ENCODE measurements at regions not wholly inside any gene's neighbourhood (a gene's known extent, or its start where the extent isn't known, plus 50 kb on each side); places are given as distances from the start of the nearest gene placed in this dataset.

GRCh38 chr11:119525867-119526196, 102.9 kb upstream of the THY1 start:
- H2AFZ ChIP-seq (ENCODE audit: low read depth, low read length), result no peak overlapping the region
- H3K36me3 ChIP-seq (ENCODE audit: insufficient read depth, low read length), result no peaks in the 10 kb centered on the region
- no peaks in the 10 kb centered on the region for H4K20me1 ChIP-seq (ENCODE audit: insufficient read depth, low read length)
- peaks cover 73% of the 10 kb centered on the region for H3K27me3 Mint-ChIP-seq (ENCODE audit: low read depth, unreplicated experiment)
- TF ChIP-seq EZH2 (IDR thresholded peaks at IDR 0.05; ENCODE audit: insufficient read depth, low read length) (no peak), CTCF (IDR thresholded peaks at IDR 0.05; ENCODE audit: insufficient read depth, low read depth, low read length) (no peak)
- H3K4me3 Mint-ChIP-seq (ENCODE audit: unreplicated experiment), result no peak overlapping the region
- peaks cover 2% of the 10 kb centered on the region for H3K36me3 Mint-ChIP-seq (ENCODE audit: low read depth, unreplicated experiment)
- H3K4me1 ChIP-seq (ENCODE audit: insufficient read depth, low read length), result no peaks in the 10 kb centered on the region
- H3K27me3 ChIP-seq (ENCODE audit: insufficient read depth, low read length), result peaks cover 25% of the 10 kb centered on the region
- no peaks in the 10 kb centered on the region for H3K4me1 Mint-ChIP-seq (ENCODE audit: low read depth, unreplicated experiment)
- FAIRE-seq (no peak), DNase-seq (ENCODE audit: low read depth) (no peak)
- H3K9ac ChIP-seq (ENCODE audit: low read length), result no peak overlapping the region
- H3K9me3 Mint-ChIP-seq (ENCODE audit: unreplicated experiment), result peaks cover 3% of the 10 kb centered on the region
- no peaks in the 10 kb centered on the region for H3K79me2 ChIP-seq (ENCODE audit: insufficient read depth, low read length)
- H3K4me2 ChIP-seq (ENCODE audit: low read length), result no peak overlapping the region
- no peak overlapping the region for H3K27ac Mint-ChIP-seq (ENCODE audit: unreplicated experiment)
- H3K4me3 ChIP-seq (ENCODE audit: insufficient read depth, low read depth, low read length), result no peak overlapping the region
- H3K27ac ChIP-seq (ENCODE audit: low read depth, low read length), result no peak overlapping the region
- no peaks in the 10 kb centered on the region for H3K9me3 ChIP-seq (ENCODE audit: insufficient read depth, low read depth, low read length)

GRCh38 chr11:119525180-119525866, 102.4 kb upstream of the THY1 start:
- H3K9me3 Mint-ChIP-seq (ENCODE audit: unreplicated experiment), result peaks cover 3% of the 10 kb centered on the region
- FAIRE-seq (no peak), DNase-seq (ENCODE audit: low read depth) (no peak)
- peaks cover 70% of the 10 kb centered on the region for H3K27me3 Mint-ChIP-seq (ENCODE audit: low read depth, unreplicated experiment)
- Histone ChIP-seq H3K36me3 (ENCODE audit: insufficient read depth, low read length) (no peaks in the 10 kb centered on the region), H3K4me3 (ENCODE audit: insufficient read depth, low read depth, low read length) (no peak overlapping the region), H3K27ac (ENCODE audit: low read depth, low read length) (no peak overlapping the region), H3K9ac (ENCODE audit: low read length) (no peak overlapping the region), H3K79me2 (ENCODE audit: insufficient read depth, low read length) (no peaks in the 10 kb centered on the region), H3K4me2 (ENCODE audit: low read length) (no peak overlapping the region), H3K27me3 (ENCODE audit: insufficient read depth, low read length) (peaks cover 22% of the 10 kb centered on the region), H2AFZ (ENCODE audit: low read depth, low read length) (no peak overlapping the region), H3K9me3 (ENCODE audit: insufficient read depth, low read depth, low read length) (no peaks in the 10 kb centered on the region), H4K20me1 (ENCODE audit: insufficient read depth, low read length) (no peaks in the 10 kb centered on the region), H3K4me1 (ENCODE audit: insufficient read depth, low read length) (no peaks in the 10 kb centered on the region)
- peaks cover 2% of the 10 kb centered on the region for H3K4me1 Mint-ChIP-seq (ENCODE audit: low read depth, unreplicated experiment)
- peaks cover 2% of the 10 kb centered on the region for H3K36me3 Mint-ChIP-seq (ENCODE audit: low read depth, unreplicated experiment)
- H3K27ac Mint-ChIP-seq (ENCODE audit: unreplicated experiment), result no peak overlapping the region
- H3K4me3 Mint-ChIP-seq (ENCODE audit: unreplicated experiment), result no peak overlapping the region
- TF ChIP-seq CTCF (IDR thresholded peaks at IDR 0.05; ENCODE audit: insufficient read depth, low read depth, low read length), result no peak
- TF ChIP-seq EZH2 (IDR thresholded peaks at IDR 0.05; ENCODE audit: insufficient read depth, low read length), result no peak

GRCh38 chr11:119523539-119524157, 100.7 kb upstream of the THY1 start:
- no peaks in the 10 kb centered on the region for H3K36me3 Mint-ChIP-seq (ENCODE audit: low read depth, unreplicated experiment)
- no peak for FAIRE-seq
- Histone ChIP-seq H4K20me1 (ENCODE audit: insufficient read depth, low read length) (no peaks in the 10 kb centered on the region), H2AFZ (ENCODE audit: low read depth, low read length) (no peak overlapping the region), H3K4me2 (ENCODE audit: low read length) (no peak overlapping the region), H3K27ac (ENCODE audit: low read depth, low read length) (no peak overlapping the region), H3K27me3 (ENCODE audit: insufficient read depth, low read length) (peaks cover 16% of the 10 kb centered on the region), H3K9ac (ENCODE audit: low read length) (no peak overlapping the region), H3K4me3 (ENCODE audit: insufficient read depth, low read depth, low read length) (no peak overlapping the region), H3K79me2 (ENCODE audit: insufficient read depth, low read length) (no peaks in the 10 kb centered on the region), H3K4me1 (ENCODE audit: insufficient read depth, low read length) (no peaks in the 10 kb centered on the region), H3K9me3 (ENCODE audit: insufficient read depth, low read depth, low read length) (no peaks in the 10 kb centered on the region), H3K36me3 (ENCODE audit: insufficient read depth, low read length) (no peaks in the 10 kb centered on the region)
- peaks cover 3% of the 10 kb centered on the region for H3K9me3 Mint-ChIP-seq (ENCODE audit: unreplicated experiment)
- no peak for DNase-seq (ENCODE audit: low read depth)
- peaks cover 5% of the 10 kb centered on the region for H3K4me1 Mint-ChIP-seq (ENCODE audit: low read depth, unreplicated experiment)
- TF ChIP-seq CTCF (IDR thresholded peaks at IDR 0.05; ENCODE audit: insufficient read depth, low read depth, low read length) (no peak), EZH2 (IDR thresholded peaks at IDR 0.05; ENCODE audit: insufficient read depth, low read length) (no peak)
- H3K27ac Mint-ChIP-seq (ENCODE audit: unreplicated experiment), result no peak overlapping the region
- H3K4me3 Mint-ChIP-seq (ENCODE audit: unreplicated experiment), result no peak overlapping the region
- H3K27me3 Mint-ChIP-seq (ENCODE audit: low read depth, unreplicated experiment), result peaks cover 60% of the 10 kb centered on the region
